Vagina (tissue), 2 donors: ENCODE measurements at regions not wholly inside any gene's neighbourhood (a gene's known extent, or its start where the extent isn't known, plus 50 kb on each side); places are given as distances from the start of the nearest gene placed in this dataset.
"Not testable (repeated sequence)": the region's sequence is repeated elsewhere in the genome, so short reads cannot be mapped to it uniquely, and the experiment has no call there.

Source experiments
- CTCF ChIP-seq, 3 experiments: fragments of 450-650 bp in 2 of 3; fragments of 200-600 bp in 1 of 3; sonication (generic) in 1 of 3; IDR thresholded peaks; one replicate each; pipeline ENCODE4 v1.5.1; 2017 to 2019; ENCODE audit warnings: antibody characterized with exemption in 3 of 3, mild to moderate bottlenecking in 2 of 3, moderate library complexity in 2 of 3
- POLR2A ChIP-seq, 2 donors: fragments of 450-650 bp; IDR thresholded peaks; one replicate each; pipeline ENCODE4 v1.6.1; 2017; ENCODE audit warnings: antibody characterized with exemption in 2 of 2, mild to moderate bottlenecking in 2 of 2, moderate library complexity in 2 of 2
- POLR2AphosphoS5 ChIP-seq, 2 donors: sonication (generic); formaldehyde crosslinking; IDR thresholded peaks; one replicate each; pipeline ENCODE4 v1.9.0; 2017; ENCODE audit warnings: antibody characterized with exemption in 2 of 2, mild to moderate bottlenecking in 2 of 2, low read depth in 1 of 2; ENCODE audit not compliant: insufficient read depth in 1 of 2

GRCh38 chr4:160364665-160365064, 1261.8 kb downstream of the RAPGEF2 start:
- TF ChIP-seq CTCF (IDR thresholded peaks at IDR 0.05); POLR2A (IDR thresholded peaks at IDR 0.05); POLR2AphosphoS5 (IDR thresholded peaks at IDR 0.05; ENCODE audit: insufficient read depth in 1 of 2, low read depth in 1 of 2): not testable (repeated sequence)
